Activated B cell treated with CpG ODN at 0.5 μM for 24 hours (primary cell): ENCODE measurements at regions not wholly inside any gene's neighbourhood (a gene's known extent, or its start where the extent isn't known, plus 50 kb on each side); places are given as distances from the start of the nearest gene placed in this dataset.

Experiments used
- ATAC-seq: fragments of 200-7000 bp; cut with Tn5 transposase; one replicate; pipeline ENCODE4 v1.10.0; 2021; ENCODE audit warnings: low read depth, mild to moderate bottlenecking, moderate library complexity
- CTCF ChIA-PET: fragments of 350-600 bp; sonication (Branson Sonifier 250); formaldehyde crosslinking; loops from one replicate; lab custom pipeline; 2021; ENCODE audit warnings: antibody characterized with exemption; lab: Charles Lee
- POLR2A ChIA-PET: fragments of 350-600 bp; sonication (Branson Sonifier 250); formaldehyde crosslinking; loops from one replicate; lab custom pipeline; 2021; ENCODE audit warnings: antibody characterized with exemption; lab: Charles Lee
- DNase-seq: peaks from one replicate; pipeline ENCODE4 v3.0.0; 2022
- H3K27ac Mint-ChIP-seq: one replicate; pipeline ENCODE4 v1.8.0; 2020; ENCODE audit warnings: mixed read lengths
- H3K27me3 Mint-ChIP-seq: one replicate; pipeline ENCODE4 v1.8.0; 2021; ENCODE audit warnings: mixed read lengths
- H3K36me3 Mint-ChIP-seq: one replicate; pipeline ENCODE4 v1.8.0; 2021; ENCODE audit warnings: low read depth, mixed read lengths
- H3K4me1 Mint-ChIP-seq: one replicate; pipeline ENCODE4 v1.8.0; 2021; ENCODE audit warnings: mixed read lengths
- H3K4me3 Mint-ChIP-seq: one replicate; pipeline ENCODE4 v1.8.0; 2020; ENCODE audit warnings: mild to moderate bottlenecking, mixed read lengths
- H3K9me3 Mint-ChIP-seq: one replicate; pipeline ENCODE4 v1.8.0; 2020; ENCODE audit warnings: mixed read lengths
- intact Hi-C: fragments of 100-400 bp; cut with micrococcal nuclease; formaldehyde crosslinking; loops from one replicate; pipeline ENCODE4 v1.15.1; 2024
- TF ChIP-seq, protein P1 (sequence below): fragments of 200-600 bp; IDR thresholded peaks from one replicate; pipeline ENCODE4 v1.8.0; 2022; ENCODE audit warnings: antibody characterized with exemption, mild to moderate bottlenecking

DNA sequence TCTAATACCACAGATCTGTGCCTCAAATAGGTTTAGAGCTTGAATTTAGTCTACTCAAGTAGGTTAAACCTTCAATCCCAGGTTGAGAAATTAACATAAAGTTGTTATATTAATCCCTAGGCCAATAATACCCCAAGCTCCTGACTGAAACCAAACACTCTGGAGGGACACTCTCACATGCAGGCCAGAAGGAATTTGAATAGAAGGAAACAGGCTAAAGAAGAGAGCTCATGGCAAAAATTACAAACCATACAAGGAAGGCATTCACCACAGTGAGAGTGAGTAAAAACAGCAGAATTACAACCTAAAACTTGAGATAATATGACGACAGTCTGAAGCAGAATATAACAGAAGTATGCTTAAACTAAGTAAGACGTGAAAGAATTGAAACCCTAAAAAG is 76.1 kb upstream of the PDK4 start:
- no peak overlapping the region for H3K4me3 Mint-ChIP-seq
- TF ChIP-seq, protein P1, sequence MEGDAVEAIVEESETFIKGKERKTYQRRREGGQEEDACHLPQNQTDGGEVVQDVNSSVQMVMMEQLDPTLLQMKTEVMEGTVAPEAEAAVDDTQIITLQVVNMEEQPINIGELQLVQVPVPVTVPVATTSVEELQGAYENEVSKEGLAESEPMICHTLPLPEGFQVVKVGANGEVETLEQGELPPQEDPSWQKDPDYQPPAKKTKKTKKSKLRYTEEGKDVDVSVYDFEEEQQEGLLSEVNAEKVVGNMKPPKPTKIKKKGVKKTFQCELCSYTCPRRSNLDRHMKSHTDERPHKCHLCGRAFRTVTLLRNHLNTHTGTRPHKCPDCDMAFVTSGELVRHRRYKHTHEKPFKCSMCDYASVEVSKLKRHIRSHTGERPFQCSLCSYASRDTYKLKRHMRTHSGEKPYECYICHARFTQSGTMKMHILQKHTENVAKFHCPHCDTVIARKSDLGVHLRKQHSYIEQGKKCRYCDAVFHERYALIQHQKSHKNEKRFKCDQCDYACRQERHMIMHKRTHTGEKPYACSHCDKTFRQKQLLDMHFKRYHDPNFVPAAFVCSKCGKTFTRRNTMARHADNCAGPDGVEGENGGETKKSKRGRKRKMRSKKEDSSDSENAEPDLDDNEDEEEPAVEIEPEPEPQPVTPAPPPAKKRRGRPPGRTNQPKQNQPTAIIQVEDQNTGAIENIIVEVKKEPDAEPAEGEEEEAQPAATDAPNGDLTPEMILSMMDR, result no peak
- POLR2A ChIA-PET, result no interaction called here
- DNase-seq, result no peak
- H3K27ac Mint-ChIP-seq, result no peak overlapping the region
- no peaks in the 10 kb centered on the region for H3K27me3 Mint-ChIP-seq
- peaks cover 9% of the 10 kb centered on the region for H3K4me1 Mint-ChIP-seq
- H3K9me3 Mint-ChIP-seq, result no peaks in the 10 kb centered on the region
- intact Hi-C loops, result no loop called here
- H3K36me3 Mint-ChIP-seq, result no peaks in the 10 kb centered on the region
- ATAC-seq, result no peak
- CTCF ChIA-PET, result no interaction called here

DNA sequence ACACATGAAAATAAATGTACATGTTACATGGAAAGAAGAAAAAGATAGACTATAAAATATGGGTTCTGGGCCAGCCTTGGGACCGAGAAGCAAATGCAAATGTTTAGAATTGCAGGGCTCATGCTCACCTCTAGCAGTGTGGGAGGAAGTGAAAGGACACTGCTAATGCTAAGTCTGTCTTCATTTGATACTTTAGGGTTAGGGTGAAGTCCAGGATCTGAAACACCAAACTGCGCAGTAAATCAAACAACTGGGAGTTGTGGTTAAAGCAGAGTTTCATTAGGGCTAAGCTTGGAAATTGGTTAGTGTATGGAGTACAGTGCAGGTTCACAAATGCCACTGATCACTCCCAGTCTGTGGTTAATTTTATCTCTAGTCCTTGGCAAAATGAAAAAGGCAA is 73.2 kb upstream of the PDK4 start:
- TF ChIP-seq, protein P1, result no peak
- no peak overlapping the region for H3K4me3 Mint-ChIP-seq
- intact Hi-C loops, result no loop called here
- H3K9me3 Mint-ChIP-seq, result no peaks in the 10 kb centered on the region
- ChIA-PET POLR2A (no interaction called here), CTCF (no interaction called here)
- DNase-seq (no peak), ATAC-seq (no peak)
- H3K27me3 Mint-ChIP-seq, result no peaks in the 10 kb centered on the region
- H3K4me1 Mint-ChIP-seq, result peaks cover 9% of the 10 kb centered on the region
- no peak overlapping the region for H3K27ac Mint-ChIP-seq
- no peaks in the 10 kb centered on the region for H3K36me3 Mint-ChIP-seq

DNA sequence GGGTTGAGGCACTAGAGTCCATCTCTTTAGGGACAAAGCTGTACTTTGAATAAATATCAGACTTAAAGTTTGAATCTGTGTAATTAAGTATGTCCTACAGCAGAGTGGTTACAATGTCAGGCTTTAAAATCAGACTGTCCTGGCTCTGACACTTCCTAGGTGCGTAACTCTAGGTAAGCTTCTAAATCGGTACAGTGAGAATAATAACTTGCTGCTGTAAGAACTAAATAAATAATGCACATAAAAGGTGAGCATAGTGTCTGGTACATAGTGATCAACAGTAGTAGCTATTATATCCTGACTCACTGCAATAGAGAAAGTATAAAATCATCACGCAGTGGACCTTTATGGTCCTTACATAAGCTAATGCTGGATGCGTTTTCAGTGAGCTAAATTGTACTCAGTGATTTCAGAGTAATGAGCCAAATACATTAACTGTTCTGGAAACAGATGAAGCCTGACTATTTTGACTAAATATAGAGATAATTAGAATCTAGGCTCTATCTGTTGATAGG is 72.2 kb upstream of the PDK4 start:
- TF ChIP-seq, protein P1, result no peak
- intact Hi-C loops, result no loop called here
- Mint-ChIP-seq H3K9me3 (peaks cover 2% of the 10 kb centered on the region), H3K27me3 (no peaks in the 10 kb centered on the region), H3K4me1 (peaks cover 9% of the 10 kb centered on the region), H3K27ac (no peak overlapping the region), H3K36me3 (no peaks in the 10 kb centered on the region), H3K4me3 (no peak overlapping the region)
- POLR2A ChIA-PET, result no interaction called here
- DNase-seq (no peak), ATAC-seq (no peak)
- CTCF ChIA-PET, result interaction anchor here (1.8 kb wide), 1 partner anchor 157 kb away, joined by 4 read pairs; no protein-coding TSS in a partner anchor

DNA sequence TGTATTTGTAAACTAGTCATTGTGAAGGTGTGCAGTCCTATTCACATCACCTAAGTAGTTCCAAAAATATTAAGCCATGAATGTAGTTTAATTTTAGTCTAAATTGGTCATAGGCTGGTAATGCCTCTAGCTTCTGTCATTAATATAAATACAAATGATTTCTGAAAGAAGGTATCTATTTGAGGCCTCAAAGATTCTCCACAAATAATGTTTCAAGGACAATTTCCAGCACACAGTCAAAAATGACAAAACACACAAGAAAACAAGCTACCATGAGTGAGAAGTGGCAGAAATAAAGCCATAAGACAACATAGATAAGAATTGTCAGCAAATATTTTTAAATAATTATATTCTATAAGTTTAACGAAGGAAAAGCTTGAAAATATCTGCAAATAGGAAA is 66.7 kb upstream of the PDK4 start:
- Mint-ChIP-seq H3K36me3 (no peaks in the 10 kb centered on the region), H3K27ac (no peak overlapping the region), H3K9me3 (peaks cover 13% of the 10 kb centered on the region), H3K4me1 (no peaks in the 10 kb centered on the region), H3K4me3 (no peak overlapping the region), H3K27me3 (no peaks in the 10 kb centered on the region)
- intact Hi-C loops, result no loop called here
- POLR2A ChIA-PET, result no interaction called here
- DNase-seq (no peak), ATAC-seq (no peak)
- CTCF ChIA-PET, result no interaction called here
- TF ChIP-seq, protein P1, result no peak

DNA sequence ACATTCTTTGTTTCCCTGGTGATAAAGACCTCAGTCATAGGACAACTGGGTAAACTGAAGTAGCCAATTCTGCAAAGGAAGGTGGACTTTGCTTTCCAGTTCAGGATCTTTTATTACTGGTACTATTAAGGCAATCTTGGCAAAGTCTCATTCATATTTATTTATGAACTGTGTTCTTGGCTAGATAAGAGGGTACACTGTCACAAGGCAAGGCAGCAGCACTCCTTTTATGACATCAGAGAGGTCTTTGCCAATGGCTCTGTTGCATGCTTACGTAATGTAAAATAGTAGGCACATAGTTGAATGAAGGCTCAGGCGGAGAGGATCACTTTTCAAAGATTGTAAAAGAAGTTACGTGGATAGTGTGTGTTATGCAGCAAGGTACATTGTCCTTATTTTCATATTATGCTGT is 63.7 kb upstream of the PDK4 start:
- DNase-seq (no peak), ATAC-seq (no peak)
- H3K36me3 Mint-ChIP-seq, result no peaks in the 10 kb centered on the region
- no peak overlapping the region for H3K27ac Mint-ChIP-seq
- peaks cover 13% of the 10 kb centered on the region for H3K9me3 Mint-ChIP-seq
- no peaks in the 10 kb centered on the region for H3K4me1 Mint-ChIP-seq
- intact Hi-C loops, result no loop called here
- H3K4me3 Mint-ChIP-seq, result no peak overlapping the region
- POLR2A ChIA-PET, result no interaction called here
- CTCF ChIA-PET, result no interaction called here
- H3K27me3 Mint-ChIP-seq, result peaks cover 4% of the 10 kb centered on the region
- TF ChIP-seq, protein P1, result no peak
